A549 (cell line): ENCODE measurements at regions not wholly inside any gene's neighbourhood (a gene's known extent, or its start where the extent isn't known, plus 50 kb on each side); places are given as distances from the start of the nearest gene placed in this dataset.

Experiments used
- BHLHE40 ChIP-seq: IDR thresholded peaks from 2 replicates; pipeline ENCODE4 v1.6.1; 2012; ENCODE audit warnings: low read depth, low read length, inconsistent platforms
- CBX2 ChIP-seq: fragments of 200-600 bp; sonication (generic); IDR thresholded peaks from 2 replicates; pipeline ENCODE4 v1.6.1; 2016; ENCODE audit warnings: low read depth, mild to moderate bottlenecking, borderline replicate concordance
- CHD2 ChIP-seq: fragments of 150-350 bp; IDR thresholded peaks from 2 replicates; pipeline ENCODE4 v1.6.1; 2014; ENCODE audit warnings: low read length; ENCODE audit not compliant: partially characterized antibody
- CTCF ChIP-seq: fragments of >200 bp; sonication (Bioruptor Twin); formaldehyde crosslinking; IDR thresholded peaks from 3 replicates; pipeline ENCODE4 v1.5.1; 2016
- EHMT2 ChIP-seq: fragments of 200-600 bp; sonication (generic); IDR thresholded peaks from 2 replicates; pipeline ENCODE4 v1.6.1; 2016; ENCODE audit warnings: antibody characterized with exemption, low read depth, mild to moderate bottlenecking, moderate library complexity
- EP300 ChIP-seq, 2 experiments: fragments of >200 bp; sonication (Bioruptor Twin); formaldehyde crosslinking; IDR thresholded peaks; 2 replicates in 1 of 2; 3 replicates in 1 of 2; pipeline ENCODE4 v1.6.1; 2016 to 2017
- HDAC2 ChIP-seq: fragments of 200-600 bp; sonication (generic); IDR thresholded peaks from 2 replicates; pipeline ENCODE4 v1.6.1; 2016
- JUN ChIP-seq, 2 experiments: fragments of >200 bp; sonication (Bioruptor Twin); formaldehyde crosslinking; IDR thresholded peaks; 2 replicates in 1 of 2; 3 replicates in 1 of 2; pipeline ENCODE4 v1.6.1; 2016 to 2017
- JUNB ChIP-seq: fragments of >200 bp; sonication (Bioruptor Twin); formaldehyde crosslinking; IDR thresholded peaks from 2 replicates; pipeline ENCODE4 v1.6.1; 2016
- MYC ChIP-seq: IDR thresholded peaks from 2 replicates; pipeline ENCODE4 v1.6.1; 2012; ENCODE audit warnings: mild to moderate bottlenecking, inconsistent platforms, low read length, improper control_type of control experiment, borderline replicate concordance
- POLR2A ChIP-seq: IDR thresholded peaks from 2 replicates; pipeline ENCODE4 v1.6.1; 2012; ENCODE audit warnings: mild to moderate bottlenecking, low read length
- RAD21 ChIP-seq, 2 experiments: fragments of >200 bp in 1 of 2; sonication (Bioruptor Twin) in 1 of 2; formaldehyde crosslinking in 1 of 2; IDR thresholded peaks in 1 of 2; conservative IDR thresholded peaks in 1 of 2; 2 replicates in 1 of 2; 3 replicates in 1 of 2; pipeline ENCODE4 v1.6.1; 2012 to 2018; ENCODE audit warnings: inconsistent platforms in 1 of 2
- REST ChIP-seq: fragments of 200-600 bp; sonication (generic); IDR thresholded peaks from 2 replicates; pipeline ENCODE4 v1.6.1; 2016; ENCODE audit warnings: antibody characterized with exemption, mild to moderate bottlenecking, moderate library complexity

GRCh38 chr7:83866582-83866981 lies 217.6 kb upstream of the SEMA3E start:
- no peak for TF ChIP-seq CTCF
- TF ChIP-seq BHLHE40: no peak
- TF ChIP-seq POLR2A: no peak
- TF ChIP-seq REST: no peak
- TF ChIP-seq CHD2: no peak
- no peak for TF ChIP-seq EP300 (IDR thresholded peaks at IDR 0.05)
- TF ChIP-seq JUNB: no peak
- no peak for TF ChIP-seq CBX2
- TF ChIP-seq EHMT2: no peak
- TF ChIP-seq JUN (IDR thresholded peaks at IDR 0.05): no peak
- TF ChIP-seq MYC: no peak
- no peak for TF ChIP-seq HDAC2
- TF ChIP-seq RAD21 (conservative IDR thresholded peaks at IDR 0.05 in 1 of 2, IDR thresholded peaks at IDR 0.05 in 1 of 2): no peak
